ENCODE measurements at regions not wholly inside any gene's neighbourhood (a gene's known extent, or its start where the extent isn't known, plus 50 kb on each side); places are given as distances from the start of the nearest gene placed in this dataset.

DNA sequence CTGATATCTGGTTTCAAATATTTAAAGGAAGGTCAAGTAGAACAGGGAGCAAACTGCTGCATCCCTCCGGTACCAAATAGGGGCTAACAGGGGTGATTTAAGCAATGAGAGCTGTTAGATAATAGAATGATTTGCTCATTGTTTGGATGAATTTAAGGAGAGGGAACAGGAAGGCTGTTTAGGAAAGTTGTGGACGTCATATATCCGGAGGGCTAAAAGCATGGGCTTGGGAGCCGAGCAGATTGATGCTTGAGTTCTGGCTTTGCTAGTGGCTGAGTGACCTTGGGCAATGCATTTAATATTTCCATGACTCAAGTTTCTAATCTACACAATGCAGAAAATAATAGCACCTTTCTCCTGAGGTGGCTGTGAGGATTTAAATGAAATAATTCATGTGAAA lies 85.4 kb upstream of the RPS23 start:
- TF ChIP-seq CTCF (IDR thresholded peaks at IDR 0.05) (no peak), POLR2A (IDR thresholded peaks at IDR 0.05) (no peak)
